Smooth muscle cell (in vitro differentiated cells): ENCODE measurements at regions not wholly inside any gene's neighbourhood (a gene's known extent, or its start where the extent isn't known, plus 50 kb on each side); places are given as distances from the start of the nearest gene placed in this dataset.
"Not testable (repeated sequence)": the region's sequence is repeated elsewhere in the genome, so short reads cannot be mapped to it uniquely, and the experiment has no call there.

Source experiments
- DNase-seq: peaks from one replicate; lab custom pipeline; 2025; ENCODE audit not compliant: unreplicated experiment; lab: John Stamatoyannopoulos, UW
- H2AFZ ChIP-seq: fragments of 200-600 bp; sonication (generic); 2 replicates; pipeline ENCODE4 v1.6.0; 2016; ENCODE audit warnings: antibody characterized with exemption, low read depth, mild to moderate bottlenecking
- H3F3A ChIP-seq: fragments of 200-600 bp; sonication (generic); 2 replicates; pipeline ENCODE4 v1.6.0; 2017; ENCODE audit warnings: antibody characterized with exemption, low read depth
- H3K27ac ChIP-seq: fragments of 200-600 bp; sonication (generic); 2 replicates; pipeline ENCODE4 v1.5.1; 2016; ENCODE audit warnings: low read depth, mild to moderate bottlenecking
- H3K27me3 ChIP-seq: fragments of 200-600 bp; sonication (generic); 2 replicates; pipeline ENCODE4 v1.6.1; 2016; ENCODE audit warnings: low read depth, mild to moderate bottlenecking
- H3K36me3 ChIP-seq: fragments of 200-600 bp; sonication (generic); 2 replicates; pipeline ENCODE4 v1.5.1; 2016; ENCODE audit warnings: low read depth
- H3K4me1 ChIP-seq: fragments of 200-600 bp; sonication (generic); 2 replicates; pipeline ENCODE4 v1.5.1; 2016; ENCODE audit warnings: low read depth
- H3K4me2 ChIP-seq: fragments of 200-600 bp; sonication (generic); 2 replicates; pipeline ENCODE4 v1.6.0; 2016; ENCODE audit warnings: mild to moderate bottlenecking
- H3K4me3 ChIP-seq: fragments of 200-600 bp; sonication (generic); 2 replicates; pipeline ENCODE4 v1.5.1; 2016; ENCODE audit warnings: mild to moderate bottlenecking
- H3K79me2 ChIP-seq: fragments of 200-600 bp; sonication (generic); 2 replicates; pipeline ENCODE4 v1.6.0; 2016; ENCODE audit warnings: low read depth, mild to moderate bottlenecking
- H3K9ac ChIP-seq: fragments of 200-600 bp; sonication (generic); 2 replicates; pipeline ENCODE4 v1.6.0; 2016; ENCODE audit warnings: low read depth
- H3K9me3 ChIP-seq: fragments of 200-600 bp; sonication (generic); replicated peaks from 2 replicates; pipeline ENCODE4 v1.5.1; 2016; ENCODE audit warnings: low read depth
- H4K20me1 ChIP-seq: fragments of 200-600 bp; sonication (generic); 2 replicates; pipeline ENCODE4 v1.6.0; 2016; ENCODE audit warnings: low read depth
- CTCF ChIP-seq: fragments of 200-600 bp; sonication (generic); IDR thresholded peaks from 2 replicates; pipeline ENCODE4 v1.5.1; 2017; ENCODE audit warnings: borderline replicate concordance, mild to moderate bottlenecking, antibody characterized with exemption; ENCODE audit not compliant: insufficient read depth, poor library complexity, severe bottlenecking
- WGBS: methylation state at CpG from one replicate; pipeline ENCODE4 v1.1.7; 2016; ENCODE audit warnings: low lambda C conversion rate; 5-methylcytosine and 5-hydroxymethylcytosine counted together

- no peak overlapping the region for H2AFZ ChIP-seq
- H3K4me2 ChIP-seq = no peak overlapping the region
- H3F3A ChIP-seq = no peaks in the 10 kb centered on the region
- H3K36me3 ChIP-seq = no peaks in the 10 kb centered on the region
- H3K9me3 ChIP-seq = no peaks in the 10 kb centered on the region
- no peak overlapping the region for H3K9ac ChIP-seq
- no peak overlapping the region for H3K4me3 ChIP-seq
- H3K4me1 ChIP-seq = no peaks in the 10 kb centered on the region
- no peak for TF ChIP-seq CTCF
- no peaks in the 10 kb centered on the region for H3K79me2 ChIP-seq
- 83% methylated on average over 2 of the region's 2 CpGs for WGBS
- H3K27me3 ChIP-seq = no peaks in the 10 kb centered on the region
- no peak for DNase-seq
- no peak overlapping the region for H3K27ac ChIP-seq
- H4K20me1 ChIP-seq = no peaks in the 10 kb centered on the region
These were observed 290.0 kb downstream of the SLC7A11 start for GRCh38 chr4:137952116-137952515.

GRCh38 chr4:137950286-137950685 is 291.9 kb downstream of the SLC7A11 start:
- no peaks in the 10 kb centered on the region for H3K27me3 ChIP-seq
- no peak overlapping the region for H3K4me3 ChIP-seq
- H2AFZ ChIP-seq = no peak overlapping the region
- no peak overlapping the region for H3K27ac ChIP-seq
- no peak for DNase-seq
- H3K4me1 ChIP-seq = no peaks in the 10 kb centered on the region
- no peaks in the 10 kb centered on the region for H3K36me3 ChIP-seq
- no peaks in the 10 kb centered on the region for H3F3A ChIP-seq
- TF ChIP-seq CTCF = no peak
- 98% methylated on average over 3 of the region's 3 CpGs for WGBS
- H3K4me2 ChIP-seq = no peak overlapping the region
- H3K9ac ChIP-seq = no peak overlapping the region
- H3K79me2 ChIP-seq = no peaks in the 10 kb centered on the region
- no peaks in the 10 kb centered on the region for H3K9me3 ChIP-seq
- H4K20me1 ChIP-seq = no peaks in the 10 kb centered on the region

- Histone ChIP-seq H3K4me1 (no peaks in the 10 kb centered on the region), H3F3A (no peaks in the 10 kb centered on the region), H3K79me2 (no peaks in the 10 kb centered on the region), H2AFZ (no peak overlapping the region), H3K4me2 (no peak overlapping the region), H3K4me3 (no peak overlapping the region), H3K36me3 (no peaks in the 10 kb centered on the region), H3K9ac (no peak overlapping the region), H3K27me3 (no peaks in the 10 kb centered on the region), H4K20me1 (no peaks in the 10 kb centered on the region), H3K27ac (no peak overlapping the region), H3K9me3 (no peaks in the 10 kb centered on the region)
- DNase-seq = no peak
- TF ChIP-seq CTCF = no peak
These were observed 292.4 kb downstream of the SLC7A11 start for GRCh38 chr4:137949746-137950145.

- Histone ChIP-seq H3K9ac (no peak overlapping the region), H4K20me1 (no peaks in the 10 kb centered on the region), H3K27me3 (no peaks in the 10 kb centered on the region), H3K4me2 (no peak overlapping the region), H3K27ac (no peak overlapping the region), H3K4me1 (no peaks in the 10 kb centered on the region), H3K36me3 (no peaks in the 10 kb centered on the region), H3K9me3 (no peaks in the 10 kb centered on the region), H3F3A (no peaks in the 10 kb centered on the region), H3K4me3 (no peak overlapping the region), H2AFZ (no peak overlapping the region), H3K79me2 (no peaks in the 10 kb centered on the region)
- DNase-seq = no peak
- no peak for TF ChIP-seq CTCF
- WGBS = 87% methylated on average over 1 of the region's 1 CpG
These were observed 295.5 kb downstream of the SLC7A11 start for GRCh38 chr4:137946453-137947174.

- not testable (repeated sequence) for H4K20me1 ChIP-seq, H2AFZ ChIP-seq, H3K79me2 ChIP-seq, H3K4me1 ChIP-seq, H3K27ac ChIP-seq, H3K4me2 ChIP-seq, H3K27me3 ChIP-seq, H3K9me3 ChIP-seq, DNase-seq, H3K36me3 ChIP-seq, H3K9ac ChIP-seq, H3F3A ChIP-seq, H3K4me3 ChIP-seq
- 97% methylated on average over 15 of the region's 15 CpGs for WGBS
These were observed 299.3 kb downstream of the SLC7A11 start for GRCh38 chr4:137942815-137943214.
